ENCODE measurements at regions not wholly inside any gene's neighbourhood (a gene's known extent, or its start where the extent isn't known, plus 50 kb on each side); places are given as distances from the start of the nearest gene placed in this dataset.

DNA sequence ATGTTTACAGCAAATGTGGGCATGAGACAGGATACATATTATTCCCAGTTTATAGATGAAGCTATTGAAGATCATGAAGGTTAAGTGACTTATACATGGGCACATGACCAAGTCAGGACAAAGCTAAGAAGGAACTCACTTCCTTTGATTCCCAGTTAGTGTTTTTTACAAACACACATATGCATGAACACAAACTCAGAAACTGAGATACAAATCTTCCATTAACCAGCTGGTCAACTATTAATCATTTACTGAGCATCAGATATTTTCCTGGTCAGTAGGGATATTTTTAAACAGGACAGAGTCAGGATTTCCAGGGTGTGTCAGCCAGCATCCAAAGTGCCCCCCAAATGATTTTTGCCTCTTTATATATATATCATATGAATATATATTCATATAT, 222.2 kb downstream of the OGFRL1 start:
- TF ChIP-seq, protein P1, sequence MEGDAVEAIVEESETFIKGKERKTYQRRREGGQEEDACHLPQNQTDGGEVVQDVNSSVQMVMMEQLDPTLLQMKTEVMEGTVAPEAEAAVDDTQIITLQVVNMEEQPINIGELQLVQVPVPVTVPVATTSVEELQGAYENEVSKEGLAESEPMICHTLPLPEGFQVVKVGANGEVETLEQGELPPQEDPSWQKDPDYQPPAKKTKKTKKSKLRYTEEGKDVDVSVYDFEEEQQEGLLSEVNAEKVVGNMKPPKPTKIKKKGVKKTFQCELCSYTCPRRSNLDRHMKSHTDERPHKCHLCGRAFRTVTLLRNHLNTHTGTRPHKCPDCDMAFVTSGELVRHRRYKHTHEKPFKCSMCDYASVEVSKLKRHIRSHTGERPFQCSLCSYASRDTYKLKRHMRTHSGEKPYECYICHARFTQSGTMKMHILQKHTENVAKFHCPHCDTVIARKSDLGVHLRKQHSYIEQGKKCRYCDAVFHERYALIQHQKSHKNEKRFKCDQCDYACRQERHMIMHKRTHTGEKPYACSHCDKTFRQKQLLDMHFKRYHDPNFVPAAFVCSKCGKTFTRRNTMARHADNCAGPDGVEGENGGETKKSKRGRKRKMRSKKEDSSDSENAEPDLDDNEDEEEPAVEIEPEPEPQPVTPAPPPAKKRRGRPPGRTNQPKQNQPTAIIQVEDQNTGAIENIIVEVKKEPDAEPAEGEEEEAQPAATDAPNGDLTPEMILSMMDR (IDR thresholded peaks at IDR 0.05; ENCODE audit: low read depth, low read length) = no peak
- no peak overlapping the region for H3K4me3 ChIP-seq (replicated peaks in 1 of 2; ENCODE audit: low read depth in 2 of 2, low read length in 2 of 2)
- DNase-seq (ENCODE audit: low read depth in 2 of 2) = no peak

DNA sequence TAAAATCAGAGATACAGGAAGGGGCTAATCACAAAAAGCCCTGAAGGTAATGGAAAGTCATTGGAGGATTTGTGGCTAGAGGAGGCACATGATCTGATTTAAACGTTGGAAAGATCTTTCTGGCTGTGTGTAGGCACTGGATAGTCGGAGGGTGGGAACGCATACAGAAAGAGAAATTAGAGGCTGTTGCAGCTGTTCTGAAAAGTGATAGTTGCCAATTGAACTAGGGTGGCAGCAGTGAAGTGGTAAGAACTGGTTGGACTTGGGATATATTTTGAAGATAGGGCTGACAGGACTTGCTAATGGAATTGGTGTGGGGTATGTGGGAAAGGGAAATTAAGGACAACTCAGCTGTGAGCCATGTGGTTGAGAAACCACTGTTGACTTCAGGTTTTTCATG, 223.6 kb downstream of the OGFRL1 start:
- TF ChIP-seq, protein P1 (IDR thresholded peaks at IDR 0.05; ENCODE audit: low read depth, low read length) = no peak
- no peak for DNase-seq (ENCODE audit: low read depth in 2 of 2)
- no peak overlapping the region for H3K4me3 ChIP-seq (replicated peaks in 1 of 2; ENCODE audit: low read depth in 2 of 2, low read length in 2 of 2)

DNA sequence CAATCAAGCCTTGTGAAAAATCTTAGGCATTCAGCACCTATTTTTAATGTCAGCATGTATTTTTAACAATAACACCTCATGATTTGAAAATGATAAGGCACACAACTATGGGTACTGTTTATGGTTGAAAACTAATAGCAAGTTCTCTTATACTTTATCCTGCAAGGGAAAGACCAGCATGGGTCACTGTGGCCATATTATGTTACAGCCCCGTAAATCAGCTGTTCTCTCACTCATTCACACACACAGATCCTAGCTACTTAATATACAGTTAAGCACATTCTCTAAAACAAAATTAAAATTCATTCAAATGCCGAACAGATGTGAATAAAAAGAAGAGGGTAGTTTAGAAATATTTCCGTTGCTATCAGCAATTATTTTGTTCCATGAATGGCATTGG, 224.4 kb downstream of the OGFRL1 start:
- DNase-seq (ENCODE audit: low read depth in 2 of 2) = no peak
- TF ChIP-seq, protein P1 (IDR thresholded peaks at IDR 0.05; ENCODE audit: low read depth, low read length) = no peak
- H3K4me3 ChIP-seq (replicated peaks in 1 of 2; ENCODE audit: low read depth in 2 of 2, low read length in 2 of 2) = no peak overlapping the region

DNA sequence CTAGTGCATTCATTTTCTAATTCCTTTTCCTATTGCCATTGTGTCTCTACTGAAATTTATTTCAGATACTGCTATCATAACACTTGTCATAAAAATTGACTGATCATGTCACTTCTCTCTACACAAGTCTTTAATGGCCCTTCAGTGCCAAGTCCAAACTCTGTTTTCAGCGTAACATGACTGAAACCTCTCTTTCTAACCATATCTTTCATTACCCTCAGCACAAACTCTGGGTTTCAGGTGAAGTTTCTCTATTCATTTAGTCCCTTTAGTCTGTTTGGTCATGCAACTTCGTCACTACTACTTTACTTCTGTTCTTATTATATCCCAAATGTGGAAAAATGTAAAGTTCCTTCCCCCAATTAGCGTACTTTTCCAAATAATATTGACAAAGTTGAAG, 234.9 kb downstream of the OGFRL1 start:
- TF ChIP-seq, protein P1 (IDR thresholded peaks at IDR 0.05; ENCODE audit: low read depth, low read length) = no peak
- no peak overlapping the region for H3K4me3 ChIP-seq (replicated peaks in 1 of 2; ENCODE audit: low read depth in 2 of 2, low read length in 2 of 2)
- DNase-seq (ENCODE audit: low read depth in 2 of 2) = no peak

DNA sequence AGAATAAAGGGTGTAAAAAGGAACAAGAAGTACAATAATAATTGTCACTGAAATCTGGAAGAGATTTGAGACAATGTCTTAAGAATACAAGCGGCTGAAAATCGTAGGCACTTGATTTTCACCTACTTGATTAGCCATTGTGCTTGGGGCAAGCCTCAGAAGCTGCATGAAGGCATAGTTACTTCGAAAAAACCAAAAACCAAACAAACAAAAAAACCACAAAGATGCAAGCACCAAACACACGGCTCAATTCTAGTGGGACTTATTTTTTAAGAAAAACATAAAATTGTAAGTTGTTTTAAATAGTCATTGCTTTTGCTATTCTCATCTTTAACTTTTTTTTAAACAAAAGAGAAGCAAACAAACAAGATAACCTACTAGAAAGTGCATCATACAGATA, 235.6 kb downstream of the OGFRL1 start:
- no peak overlapping the region for H3K4me3 ChIP-seq (replicated peaks in 1 of 2; ENCODE audit: low read depth in 2 of 2, low read length in 2 of 2)
- TF ChIP-seq, protein P1 (IDR thresholded peaks at IDR 0.05; ENCODE audit: low read depth, low read length) = no peak
- no peak for DNase-seq (ENCODE audit: low read depth in 2 of 2)

DNA sequence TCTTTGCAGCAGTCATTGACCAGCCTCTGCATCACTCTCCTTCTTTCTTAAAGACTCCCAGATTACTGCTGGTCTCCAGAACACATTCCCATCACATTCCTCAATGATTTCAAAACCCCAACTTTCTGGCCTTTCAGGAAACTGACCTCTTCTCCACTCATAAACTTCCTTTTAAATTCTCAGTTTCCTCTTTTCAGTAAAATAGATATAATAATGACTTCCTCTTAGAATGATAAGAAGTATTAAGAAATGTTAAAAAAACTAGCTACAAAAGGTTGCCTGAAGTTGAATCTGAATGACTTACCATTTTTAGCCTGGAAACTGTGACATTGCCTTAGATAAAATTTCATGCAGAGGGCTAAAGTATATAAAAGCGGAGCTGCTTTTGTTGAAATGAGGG, 239.3 kb downstream of the OGFRL1 start:
- DNase-seq (ENCODE audit: low read depth in 2 of 2) = peak in 1 of 2 donors; percentile 63
- TF ChIP-seq, protein P1 (IDR thresholded peaks at IDR 0.05; ENCODE audit: low read depth, low read length) = no peak
- H3K4me3 ChIP-seq (replicated peaks in 1 of 2; ENCODE audit: low read depth in 2 of 2, low read length in 2 of 2) = no peak overlapping the region

DNA sequence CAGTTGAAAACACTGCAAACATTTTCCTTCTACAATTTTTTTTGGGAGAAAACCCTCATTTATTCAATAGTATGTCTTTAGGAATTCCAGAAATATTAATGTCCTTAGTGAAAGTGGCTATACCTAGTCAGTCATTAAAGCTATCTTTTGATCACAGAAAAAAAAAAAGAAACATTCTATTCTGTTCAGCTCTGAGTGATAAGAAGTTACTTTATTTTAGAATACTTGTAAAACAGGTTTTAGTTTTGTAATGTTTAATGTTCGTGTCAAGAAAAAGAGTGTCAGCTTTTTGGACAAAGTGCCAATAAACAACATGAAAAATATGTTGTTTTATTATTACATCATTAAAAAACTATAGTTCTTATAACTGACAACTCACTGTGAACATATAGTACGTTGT, 240.4 kb downstream of the OGFRL1 start:
- no peak overlapping the region for H3K4me3 ChIP-seq (replicated peaks in 1 of 2; ENCODE audit: low read depth in 2 of 2, low read length in 2 of 2)
- no peak for DNase-seq (ENCODE audit: low read depth in 2 of 2)
- TF ChIP-seq, protein P1 (IDR thresholded peaks at IDR 0.05; ENCODE audit: low read depth, low read length) = no peak
